IPS-15b (cell line): ENCODE measurements at regions not wholly inside any gene's neighbourhood (a gene's known extent, or its start where the extent isn't known, plus 50 kb on each side); places are given as distances from the start of the nearest gene placed in this dataset.
A peak's percentile ranks its signal among the peaks of the same experiment; 100 is the strongest.

ENCODE experiments used
- H3K27me3 ChIP-seq: one replicate; pipeline ENCODE4 v1.6.1; 2013; ENCODE audit warnings: low read length; ENCODE audit not compliant: control insufficient read depth, insufficient read depth
- H3K36me3 ChIP-seq: one replicate; pipeline ENCODE4 v1.6.1; 2013; ENCODE audit warnings: low read length; ENCODE audit not compliant: control insufficient read depth, insufficient read depth
- H3K4me1 ChIP-seq: one replicate; pipeline ENCODE4 v1.6.1; 2013; ENCODE audit warnings: mild to moderate bottlenecking, low read length; ENCODE audit not compliant: control insufficient read depth, insufficient read depth
- H3K4me3 ChIP-seq: one replicate; pipeline ENCODE4 v1.5.1; 2013; ENCODE audit warnings: low read depth, low read length
- H3K9ac ChIP-seq: one replicate; pipeline ENCODE4 v1.6.1; 2013; ENCODE audit warnings: low read depth, mild to moderate bottlenecking, low read length
- H3K9me3 ChIP-seq: one replicate; pipeline ENCODE4 v1.6.1; 2013; ENCODE audit warnings: mild to moderate bottlenecking, low read length; ENCODE audit not compliant: control insufficient read depth, insufficient read depth

DNA sequence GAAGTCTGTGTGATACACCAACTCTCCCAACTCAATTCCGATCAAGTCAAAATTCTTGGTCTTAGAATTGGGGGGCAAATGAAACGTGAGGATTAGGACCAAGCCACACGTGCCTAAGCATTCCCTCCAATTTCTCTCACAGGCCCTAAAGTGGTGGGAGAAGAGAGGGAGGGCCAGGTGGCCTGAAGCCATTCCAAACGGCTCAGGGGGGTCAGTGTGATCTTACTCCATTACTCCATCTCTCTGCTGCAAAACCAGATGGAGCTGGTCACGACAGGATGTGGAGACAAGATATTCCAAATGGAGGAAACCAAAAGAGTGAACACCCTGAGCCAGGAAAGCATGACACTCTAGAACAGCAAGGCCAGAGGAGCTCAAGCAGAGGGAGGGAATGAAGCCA lies 195.4 kb downstream of the FOXO1 start:
- H3K36me3 ChIP-seq = no peaks in the 10 kb centered on the region
- H3K4me1 ChIP-seq = no peaks in the 10 kb centered on the region
- no peaks in the 10 kb centered on the region for H3K27me3 ChIP-seq
- no peaks in the 10 kb centered on the region for H3K9me3 ChIP-seq
- no peak overlapping the region for H3K9ac ChIP-seq
- no peak overlapping the region for H3K4me3 ChIP-seq

DNA sequence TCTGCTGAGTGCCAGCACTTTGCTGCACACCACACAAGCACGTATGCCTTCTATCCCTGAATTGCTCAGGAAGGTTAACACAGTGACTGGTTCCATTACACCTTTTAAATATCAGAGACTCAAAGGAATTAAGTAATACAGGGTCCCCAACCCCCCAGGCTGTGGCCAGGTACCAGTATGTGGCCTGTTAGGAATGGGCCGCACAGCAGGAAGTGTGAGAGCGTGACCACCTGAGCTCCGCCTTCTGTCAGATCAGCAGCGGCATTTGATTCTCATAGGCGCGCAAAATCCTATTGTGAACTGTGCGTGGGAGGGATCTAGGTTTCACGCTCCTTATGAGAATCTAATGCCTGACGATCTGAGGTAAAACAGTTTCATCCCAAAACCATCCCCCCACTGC lies 194.5 kb downstream of the FOXO1 start:
- no peak overlapping the region for H3K4me3 ChIP-seq
- H3K27me3 ChIP-seq = no peaks in the 10 kb centered on the region
- H3K4me1 ChIP-seq = no peaks in the 10 kb centered on the region
- no peak overlapping the region for H3K9ac ChIP-seq
- no peaks in the 10 kb centered on the region for H3K36me3 ChIP-seq
- no peaks in the 10 kb centered on the region for H3K9me3 ChIP-seq

DNA sequence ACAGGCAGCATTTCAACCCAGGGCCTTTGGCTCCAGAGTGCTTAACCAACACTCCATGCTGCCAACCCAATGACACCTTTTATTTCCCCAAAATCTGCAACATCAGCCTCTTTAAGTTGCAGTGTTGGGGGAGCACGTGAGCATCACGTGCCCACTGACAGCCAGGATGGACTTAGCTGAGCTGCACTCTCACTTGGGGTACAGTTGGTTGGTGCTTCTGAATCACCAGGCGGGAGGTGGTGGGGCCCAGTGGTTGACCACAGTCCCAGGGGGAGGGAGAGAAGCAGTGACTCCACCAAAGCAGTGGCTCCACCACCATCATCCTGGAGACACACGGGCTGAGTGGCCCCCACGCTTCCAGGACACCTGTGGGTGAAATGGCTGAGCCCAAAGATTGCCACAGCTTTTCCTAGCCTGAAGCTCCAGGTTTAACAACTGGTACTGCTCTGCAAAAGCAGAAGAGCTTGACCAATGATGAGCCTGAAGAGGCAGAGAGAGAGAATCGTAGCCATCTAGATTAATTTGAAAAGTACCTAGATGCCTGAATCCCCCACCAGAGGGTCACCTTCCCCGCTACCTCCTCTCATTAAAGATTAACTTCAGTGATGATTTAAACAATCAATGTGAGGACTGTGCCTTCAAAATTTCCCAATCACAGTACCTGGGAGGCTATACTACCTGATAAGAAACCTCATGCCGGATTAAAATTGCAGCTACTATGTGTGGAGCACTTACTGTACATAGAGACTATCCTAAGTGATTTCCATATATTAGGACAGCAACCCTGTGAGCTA lies 193.8 kb downstream of the FOXO1 start:
- H3K4me1 ChIP-seq = no peaks in the 10 kb centered on the region
- H3K4me3 ChIP-seq = no peak overlapping the region
- no peaks in the 10 kb centered on the region for H3K27me3 ChIP-seq
- H3K9me3 ChIP-seq = no peaks in the 10 kb centered on the region
- H3K36me3 ChIP-seq = no peaks in the 10 kb centered on the region
- H3K9ac ChIP-seq = no peak overlapping the region

- Histone ChIP-seq H3K27me3 (no peaks in the 10 kb centered on the region), H3K4me3 (no peak overlapping the region), H3K9ac (no peak overlapping the region), H3K36me3 (no peaks in the 10 kb centered on the region), H3K9me3 (no peaks in the 10 kb centered on the region), H3K4me1 (no peaks in the 10 kb centered on the region)
These were observed 190.8 kb downstream of the FOXO1 start for GRCh38 chr13:40475617-40476016.

GRCh38 chr13:40476175-40476958 lies 190.1 kb downstream of the FOXO1 start:
- Histone ChIP-seq H3K4me3 (no peak overlapping the region), H3K4me1 (no peaks in the 10 kb centered on the region)

DNA sequence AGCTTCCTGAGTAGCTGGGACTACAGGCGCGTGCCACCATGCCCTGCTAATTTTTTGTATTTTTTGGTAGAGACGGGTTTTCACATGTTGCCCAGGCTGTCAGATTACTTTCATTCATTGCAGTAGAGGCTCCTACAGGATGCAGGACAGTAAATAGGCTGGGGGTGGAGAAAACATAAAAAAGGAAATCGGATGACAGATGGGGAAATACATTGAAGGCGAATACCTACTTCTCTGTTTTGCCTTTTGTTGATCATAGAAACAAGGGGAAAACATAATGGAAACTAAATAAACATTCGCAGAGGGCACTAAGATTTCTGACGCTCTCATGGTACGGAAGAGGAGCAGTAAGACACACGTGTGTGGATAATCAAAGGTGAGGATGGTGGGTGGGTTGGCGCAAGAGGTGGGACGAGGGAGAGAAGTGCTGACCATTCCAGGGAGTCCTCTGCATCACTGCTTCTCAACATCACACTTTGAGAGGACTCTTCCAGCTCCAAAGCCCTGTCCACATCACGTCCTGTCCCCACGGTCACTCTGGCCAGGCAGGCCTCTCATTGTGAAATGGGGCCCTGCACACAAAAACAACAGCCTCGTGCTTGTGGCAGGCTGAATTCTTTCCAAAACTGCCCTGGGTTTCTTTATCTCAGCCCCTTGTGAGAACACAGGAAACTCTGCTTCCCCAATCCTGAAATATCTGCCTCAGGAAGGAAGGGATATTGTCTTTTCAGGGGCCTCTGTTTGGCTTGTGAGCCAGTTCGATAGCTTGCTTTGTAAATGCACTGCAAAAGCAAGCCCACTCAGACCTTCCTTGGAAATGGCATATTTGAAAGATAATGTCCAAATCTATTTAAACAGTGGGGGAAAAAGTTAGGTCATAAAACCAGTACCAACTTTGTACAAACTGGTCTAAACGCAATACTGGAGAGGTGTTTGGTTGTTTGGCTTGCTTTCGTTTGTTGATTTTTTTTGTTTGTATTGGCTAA lies 188.5 kb downstream of the FOXO1 start:
- Histone ChIP-seq H3K4me1 (no peaks in the 10 kb centered on the region), H3K36me3 (no peaks in the 10 kb centered on the region), H3K4me3 (no peak overlapping the region), H3K9me3 (no peaks in the 10 kb centered on the region), H3K9ac (no peak overlapping the region), H3K27me3 (no peaks in the 10 kb centered on the region)

More at GRCh38 chr13:40476175-40476958, 190.1 kb downstream of the FOXO1 start:
- Histone ChIP-seq H3K9me3 (no peaks in the 10 kb centered on the region), H3K9ac (no peak overlapping the region), H3K27me3 (no peaks in the 10 kb centered on the region), H3K36me3 (no peaks in the 10 kb centered on the region)

DNA sequence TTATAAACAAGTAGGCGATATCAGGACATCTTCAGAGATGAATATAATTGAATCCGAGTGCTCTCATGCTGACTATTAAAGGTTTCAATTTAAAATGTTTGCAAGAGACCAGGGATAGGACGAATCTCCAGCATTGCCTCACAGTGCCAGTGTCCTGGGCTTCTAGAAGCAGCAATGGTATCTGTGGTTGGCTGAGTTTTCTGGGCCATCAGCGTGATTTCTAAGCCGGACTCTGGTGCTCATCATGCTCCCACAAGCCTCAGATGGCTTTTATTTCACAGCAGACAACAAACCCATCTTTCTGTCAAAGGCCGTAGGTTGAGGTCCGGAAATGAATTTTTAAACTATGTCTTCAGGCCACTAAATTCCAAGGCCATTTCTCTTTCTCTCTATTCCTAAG lies 187.7 kb downstream of the FOXO1 start:
- Histone ChIP-seq H3K4me3 (no peak overlapping the region), H3K4me1 (no peaks in the 10 kb centered on the region), H3K27me3 (no peaks in the 10 kb centered on the region), H3K9me3 (no peaks in the 10 kb centered on the region), H3K9ac (no peak overlapping the region), H3K36me3 (no peaks in the 10 kb centered on the region)

- H3K36me3 ChIP-seq = no peaks in the 10 kb centered on the region
- H3K9me3 ChIP-seq = no peaks in the 10 kb centered on the region
- no peaks in the 10 kb centered on the region for H3K4me1 ChIP-seq
- no peak overlapping the region for H3K4me3 ChIP-seq
- H3K9ac ChIP-seq = no peak overlapping the region
- H3K27me3 ChIP-seq = no peaks in the 10 kb centered on the region
These were observed 187.1 kb downstream of the FOXO1 start for GRCh38 chr13:40479196-40479845.

GRCh38 chr13:40480012-40480914 lies 186.2 kb downstream of the FOXO1 start:
- Histone ChIP-seq H3K9me3 (no peaks in the 10 kb centered on the region), H3K9ac (peak overlapping the region; percentile 30), H3K4me1 (no peaks in the 10 kb centered on the region), H3K4me3 (no peak overlapping the region), H3K36me3 (no peaks in the 10 kb centered on the region), H3K27me3 (no peaks in the 10 kb centered on the region)

DNA sequence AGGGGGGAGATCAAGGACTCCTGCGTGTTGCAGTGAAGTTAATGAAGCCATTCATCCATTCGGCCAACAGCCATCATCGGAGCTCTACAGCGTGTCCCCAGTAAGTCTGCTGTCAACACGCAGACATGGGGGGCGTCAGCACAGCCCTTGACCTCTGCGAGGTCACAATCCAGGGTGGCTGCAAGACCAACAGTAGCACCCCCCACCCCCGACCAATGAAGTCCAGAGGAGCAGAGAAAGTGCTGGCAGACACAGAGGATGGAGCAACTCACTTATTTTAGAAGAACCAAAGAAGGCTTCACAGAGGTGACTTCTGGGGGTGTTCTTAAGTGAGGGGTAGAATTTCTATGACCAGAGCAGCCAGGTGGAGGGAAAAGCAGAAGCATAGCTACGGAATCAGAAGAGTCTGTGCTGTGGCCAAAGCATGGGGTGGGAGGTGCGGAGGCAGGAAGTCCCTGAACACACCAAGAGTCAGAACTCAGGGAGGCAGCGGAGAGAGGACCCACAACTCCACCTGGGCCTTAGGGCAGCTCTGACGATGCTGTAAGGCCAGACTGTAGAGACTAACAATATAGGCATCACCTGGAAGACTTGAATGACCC lies 185.4 kb downstream of the FOXO1 start:
- no peaks in the 10 kb centered on the region for H3K9me3 ChIP-seq
- no peaks in the 10 kb centered on the region for H3K36me3 ChIP-seq
- H3K27me3 ChIP-seq = no peaks in the 10 kb centered on the region
- no peak overlapping the region for H3K9ac ChIP-seq
- peaks cover 4% of the 10 kb centered on the region for H3K4me1 ChIP-seq
- H3K4me3 ChIP-seq = no peak overlapping the region
